Trophoblast cell (in vitro differentiated cells and primary cell): ENCODE measurements at regions not wholly inside any gene's neighbourhood (a gene's known extent, or its start where the extent isn't known, plus 50 kb on each side); places are given as distances from the start of the nearest gene placed in this dataset.

Experiments
- DNase-seq, 2 donors: peaks; one replicate each; pipeline ENCODE4 v3.0.0-alpha.2; 2016
- H2AFZ ChIP-seq: 2 replicates; pipeline ENCODE4 v1.6.1; 2013; ENCODE audit warnings: low read length, moderate library complexity, mild to moderate bottlenecking; ENCODE audit not compliant: insufficient read depth, poor library complexity
- H2AK5ac ChIP-seq: 2 replicates; pipeline ENCODE4 v1.6.1; 2013; ENCODE audit warnings: mild to moderate bottlenecking, low read length
- H2BK120ac ChIP-seq: 2 replicates; pipeline ENCODE4 v1.6.1; 2013; ENCODE audit warnings: low read length, mild to moderate bottlenecking, moderate library complexity; ENCODE audit not compliant: insufficient read depth, poor library complexity
- H2BK12ac ChIP-seq: 2 replicates; pipeline ENCODE4 v1.6.1; 2013; ENCODE audit warnings: mild to moderate bottlenecking, low read length, moderate library complexity
- H2BK5ac ChIP-seq: 2 replicates; pipeline ENCODE4 v1.6.1; 2013; ENCODE audit warnings: low read length, low read depth, moderate library complexity, mild to moderate bottlenecking; ENCODE audit not compliant: poor library complexity
- H3K14ac ChIP-seq: 2 replicates; pipeline ENCODE4 v1.6.1; 2013; ENCODE audit warnings: mild to moderate bottlenecking, low read length
- H3K18ac ChIP-seq: 2 replicates; pipeline ENCODE4 v1.6.1; 2013; ENCODE audit warnings: mild to moderate bottlenecking, low read length
- H3K23ac ChIP-seq: 2 replicates; pipeline ENCODE4 v1.6.1; 2013; ENCODE audit warnings: low read length
- H3K27ac ChIP-seq: 2 replicates; pipeline ENCODE4 v1.5.1; 2013; ENCODE audit warnings: low read depth, mild to moderate bottlenecking, inconsistent platforms, low read length, moderate library complexity
- H3K27me3 ChIP-seq: 2 replicates; pipeline ENCODE4 v1.6.1; 2013; ENCODE audit warnings: inconsistent platforms, mild to moderate bottlenecking, low read length, moderate library complexity; ENCODE audit not compliant: insufficient read depth
- H3K36me3 ChIP-seq, 2 experiments: 1 replicate in 1 of 2; 2 replicates in 1 of 2; pipeline ENCODE4 v1.6.1; 2013; ENCODE audit warnings: low read length in 2 of 2, mild to moderate bottlenecking in 2 of 2, moderate library complexity in 1 of 2; ENCODE audit not compliant: insufficient read depth in 2 of 2, control insufficient read depth in 1 of 2
- H3K4ac ChIP-seq: 2 replicates; pipeline ENCODE4 v1.6.1; 2013; ENCODE audit warnings: low read depth, mild to moderate bottlenecking, low read length, moderate library complexity
- H3K4me1 ChIP-seq, 2 experiments: 1 replicate in 1 of 2; 2 replicates in 1 of 2; pipeline ENCODE4 v1.6.1; 2013; ENCODE audit warnings: low read length in 2 of 2, mild to moderate bottlenecking in 2 of 2, moderate library complexity in 1 of 2; ENCODE audit not compliant: insufficient read depth in 2 of 2, control insufficient read depth in 1 of 2
- H3K4me2 ChIP-seq: 2 replicates; pipeline ENCODE4 v1.6.1; 2013; ENCODE audit warnings: inconsistent platforms, mild to moderate bottlenecking, low read length, moderate library complexity
- H3K4me3 ChIP-seq: 2 replicates; pipeline ENCODE4 v1.5.1; 2013; ENCODE audit warnings: mild to moderate bottlenecking, low read depth, low read length, inconsistent platforms
- H3K79me1 ChIP-seq: one replicate; pipeline ENCODE4 v1.6.1; 2013; ENCODE audit warnings: low read length
- H3K79me2 ChIP-seq: 2 replicates; pipeline ENCODE4 v1.6.1; 2013; ENCODE audit warnings: low read length, mild to moderate bottlenecking; ENCODE audit not compliant: control insufficient read depth, insufficient read depth, poor library complexity
- H3K9ac ChIP-seq: 2 replicates; pipeline ENCODE4 v1.6.1; 2013; ENCODE audit warnings: mild to moderate bottlenecking, low read length
- H3K9me3 ChIP-seq: 2 replicates; pipeline ENCODE4 v1.6.1; 2013; ENCODE audit warnings: low read depth, mild to moderate bottlenecking, control low read depth, inconsistent platforms, low read length; ENCODE audit not compliant: insufficient read depth
- H4K12ac ChIP-seq: 2 replicates; pipeline ENCODE4 v1.6.1; 2013; ENCODE audit warnings: low read depth, mild to moderate bottlenecking, low read length, moderate library complexity
- H4K8ac ChIP-seq: 2 replicates; pipeline ENCODE4 v1.6.1; 2013; ENCODE audit warnings: low read depth, mild to moderate bottlenecking, low read length, moderate library complexity
- H4K91ac ChIP-seq: one replicate; pipeline ENCODE4 v1.6.1; 2013; ENCODE audit warnings: low read depth, mild to moderate bottlenecking, low read length, moderate library complexity
- WGBS: extraction: QIAGEN DNeasy Blood & Tissue Kit; methylation state at CpG from one replicate; pipeline ENCODE4 v1.1.7; 2013; ENCODE audit warnings: missing lambda C conversion rate; ENCODE audit not compliant: insufficient read length, insufficient coverage; ENCODE audit errors: extremely low coverage; 5-methylcytosine and 5-hydroxymethylcytosine counted together

DNA sequence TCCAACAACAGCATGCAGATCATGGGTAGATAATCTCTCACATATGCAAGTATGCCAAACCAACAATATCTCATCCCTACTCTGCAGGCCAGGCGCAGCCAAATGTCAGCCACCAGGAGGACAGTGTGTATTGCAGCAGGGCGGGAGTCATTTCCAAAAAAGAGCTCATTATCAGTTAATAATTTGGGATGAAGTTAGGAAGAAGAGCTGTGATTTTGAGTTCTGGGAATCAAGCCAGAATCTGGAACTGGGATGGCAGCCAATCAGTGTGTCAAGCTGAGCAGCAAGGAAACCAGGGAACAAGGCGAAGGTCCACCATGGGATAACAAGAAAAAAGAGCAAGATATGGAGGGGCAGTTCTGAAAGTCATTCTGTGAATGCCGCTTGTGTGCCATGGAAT lies 88.2 kb upstream of the CAMK2D start:
- Histone ChIP-seq H3K36me3 (no peaks in the 10 kb centered on the region), H3K4me3 (no peak overlapping the region), H3K4me1 (no peaks in the 10 kb centered on the region), H2BK5ac (no peak overlapping the region), H3K4ac (no peak overlapping the region), H2AK5ac (no peak overlapping the region), H3K9me3 (no peaks in the 10 kb centered on the region), H3K14ac (no peak overlapping the region), H3K27ac (no peak overlapping the region), H3K9ac (no peak overlapping the region), H3K79me1 (no peaks in the 10 kb centered on the region), H3K79me2 (no peaks in the 10 kb centered on the region), H3K23ac (no peak overlapping the region), H4K8ac (no peak overlapping the region), H2BK12ac (no peak overlapping the region), H3K27me3 (no peaks in the 10 kb centered on the region), H4K91ac (no peak overlapping the region), H2AFZ (no peak overlapping the region), H3K4me2 (no peak overlapping the region), H3K18ac (no peak overlapping the region), H2BK120ac (no peak overlapping the region), H4K12ac (no peak overlapping the region)
- no CpG with 5 or more reads among the region's 4 CpGs for WGBS
- no peak for DNase-seq

DNA sequence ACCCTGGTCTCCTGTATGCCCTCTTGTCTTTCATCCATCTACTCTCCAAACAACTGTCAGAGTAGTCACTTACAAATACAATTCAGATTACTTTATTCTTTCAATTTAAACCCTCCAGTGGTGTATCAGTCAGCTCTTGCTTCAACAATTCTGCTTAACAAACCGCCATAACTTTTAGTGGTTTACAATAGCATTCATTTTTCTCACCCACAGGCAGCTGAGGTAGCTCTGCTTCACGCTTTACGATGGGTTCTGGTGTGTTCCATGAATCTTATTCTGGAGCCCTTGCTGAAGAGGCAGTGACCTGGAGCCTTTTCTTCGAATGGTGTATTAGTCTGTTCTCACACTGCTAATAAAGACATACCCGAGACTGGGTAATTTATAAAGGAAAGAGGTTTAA lies 86.2 kb upstream of the CAMK2D start:
- H4K12ac ChIP-seq = no peak overlapping the region
- no peak for DNase-seq
- no peak overlapping the region for H2BK12ac ChIP-seq
- H3K79me2 ChIP-seq = no peaks in the 10 kb centered on the region
- no peak overlapping the region for H2AK5ac ChIP-seq
- no peak overlapping the region for H4K8ac ChIP-seq
- no peak overlapping the region for H3K14ac ChIP-seq
- H3K23ac ChIP-seq = no peak overlapping the region
- H3K9ac ChIP-seq = no peak overlapping the region
- no peak overlapping the region for H3K27ac ChIP-seq
- H2AFZ ChIP-seq = no peak overlapping the region
- no peak overlapping the region for H3K18ac ChIP-seq
- H3K4me3 ChIP-seq = no peak overlapping the region
- H3K4me2 ChIP-seq = no peak overlapping the region
- no peak overlapping the region for H4K91ac ChIP-seq
- no peaks in the 10 kb centered on the region for H3K4me1 ChIP-seq
- H2BK120ac ChIP-seq = no peak overlapping the region
- no peaks in the 10 kb centered on the region for H3K79me1 ChIP-seq
- H2BK5ac ChIP-seq = no peak overlapping the region
- WGBS = no CpG with 5 or more reads among the region's 5 CpGs
- no peak overlapping the region for H3K4ac ChIP-seq
- H3K27me3 ChIP-seq = no peaks in the 10 kb centered on the region
- H3K36me3 ChIP-seq = no peaks in the 10 kb centered on the region
- no peaks in the 10 kb centered on the region for H3K9me3 ChIP-seq

DNA sequence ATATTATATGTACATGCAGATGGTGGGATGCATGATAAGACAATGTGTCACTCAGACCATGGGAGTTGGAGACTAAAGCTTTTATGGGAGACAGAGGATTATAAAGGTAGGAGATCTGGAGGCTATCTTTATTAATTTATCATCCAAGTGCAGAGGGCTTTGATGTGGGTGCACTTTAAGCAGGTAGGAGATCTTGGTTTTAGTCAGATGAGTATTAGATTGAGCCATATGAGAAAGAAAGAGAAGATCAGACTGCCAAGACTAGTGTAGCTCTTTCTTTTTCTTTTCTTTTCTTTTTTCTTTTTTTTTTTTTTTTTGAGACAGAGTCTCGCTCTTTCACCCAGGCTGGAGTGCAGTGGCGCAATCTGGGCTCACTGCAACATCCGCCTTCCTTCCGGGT lies 84.9 kb upstream of the CAMK2D start:
- no peak overlapping the region for H2AFZ ChIP-seq
- H3K4me3 ChIP-seq = no peak overlapping the region
- no peak overlapping the region for H3K9ac ChIP-seq
- no peak overlapping the region for H4K8ac ChIP-seq
- H3K14ac ChIP-seq = no peak overlapping the region
- H3K23ac ChIP-seq = no peak overlapping the region
- H2BK12ac ChIP-seq = no peak overlapping the region
- H4K91ac ChIP-seq = no peak overlapping the region
- no peak for DNase-seq
- H3K36me3 ChIP-seq = no peaks in the 10 kb centered on the region
- no peak overlapping the region for H2BK5ac ChIP-seq
- H3K27ac ChIP-seq = no peak overlapping the region
- H3K79me1 ChIP-seq = no peaks in the 10 kb centered on the region
- no peak overlapping the region for H3K4me2 ChIP-seq
- WGBS = no CpG with 5 or more reads among the region's 4 CpGs
- H4K12ac ChIP-seq = no peak overlapping the region
- H3K4me1 ChIP-seq = no peaks in the 10 kb centered on the region
- no peaks in the 10 kb centered on the region for H3K9me3 ChIP-seq
- no peak overlapping the region for H3K18ac ChIP-seq
- H2BK120ac ChIP-seq = no peak overlapping the region
- no peaks in the 10 kb centered on the region for H3K27me3 ChIP-seq
- H3K4ac ChIP-seq = no peak overlapping the region
- no peak overlapping the region for H2AK5ac ChIP-seq
- no peaks in the 10 kb centered on the region for H3K79me2 ChIP-seq

DNA sequence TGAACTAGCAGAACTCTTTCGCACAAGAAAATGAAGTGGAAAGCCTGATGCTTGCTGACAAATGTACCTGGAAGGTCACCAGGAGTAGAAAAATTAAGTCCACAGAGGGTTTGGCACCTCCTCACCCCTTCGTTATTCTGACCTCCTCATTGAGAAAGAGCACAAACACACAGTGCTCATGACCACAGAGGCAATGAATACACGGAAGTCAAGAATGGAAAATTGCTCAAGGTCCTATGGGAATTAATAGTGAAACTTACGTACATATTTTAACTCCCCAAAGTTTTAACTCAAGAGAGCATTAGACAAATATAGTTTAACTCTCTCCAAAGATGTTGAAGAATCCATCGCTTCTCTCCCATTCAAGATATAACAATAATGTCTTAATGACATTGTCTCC lies 83.6 kb upstream of the CAMK2D start:
- DNase-seq = no peak
- H3K9me3 ChIP-seq = no peaks in the 10 kb centered on the region
- H3K14ac ChIP-seq = no peak overlapping the region
- no peak overlapping the region for H3K4me3 ChIP-seq
- no peak overlapping the region for H3K27ac ChIP-seq
- H2AFZ ChIP-seq = no peak overlapping the region
- no peaks in the 10 kb centered on the region for H3K27me3 ChIP-seq
- no peak overlapping the region for H3K23ac ChIP-seq
- H3K79me1 ChIP-seq = no peaks in the 10 kb centered on the region
- H3K79me2 ChIP-seq = no peaks in the 10 kb centered on the region
- no peak overlapping the region for H2BK120ac ChIP-seq
- H2BK12ac ChIP-seq = no peak overlapping the region
- no peak overlapping the region for H3K4me2 ChIP-seq
- no peak overlapping the region for H4K8ac ChIP-seq
- no peak overlapping the region for H4K91ac ChIP-seq
- H3K18ac ChIP-seq = no peak overlapping the region
- no peak overlapping the region for H4K12ac ChIP-seq
- H3K9ac ChIP-seq = no peak overlapping the region
- no peaks in the 10 kb centered on the region for H3K36me3 ChIP-seq
- no CpG with 5 or more reads among the region's 5 CpGs for WGBS
- no peaks in the 10 kb centered on the region for H3K4me1 ChIP-seq
- H2AK5ac ChIP-seq = no peak overlapping the region
- H3K4ac ChIP-seq = no peak overlapping the region
- H2BK5ac ChIP-seq = no peak overlapping the region
